ENCODE measurements at regions not wholly inside any gene's neighbourhood (a gene's known extent, or its start where the extent isn't known, plus 50 kb on each side); places are given as distances from the start of the nearest gene placed in this dataset.

DNA sequence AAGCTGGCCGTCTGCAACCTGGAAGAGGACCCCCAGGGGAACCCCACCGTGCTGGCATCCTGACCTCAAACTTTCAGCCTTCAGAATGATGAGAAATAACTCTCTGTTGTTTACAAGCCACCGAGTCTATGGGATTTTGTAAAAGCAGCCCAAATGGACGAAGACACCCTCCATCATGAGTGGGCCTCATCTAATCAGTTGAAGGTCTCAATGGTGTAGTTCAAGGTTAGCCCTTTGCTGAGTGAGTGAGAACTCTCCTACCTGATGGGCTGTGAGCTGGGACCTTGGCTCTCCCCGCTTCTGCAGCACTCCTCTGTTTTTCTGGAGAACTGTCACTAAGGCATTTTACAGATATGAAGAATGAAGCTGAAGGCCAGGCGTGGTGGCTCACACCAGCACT lies 325.9 kb upstream of the TNRC6C start (continued):
- TF ChIP-seq KDM5A (IDR thresholded peaks at IDR 0.05; ENCODE audit: low read length), result no peak
- no peak for TF ChIP-seq EGR1 (IDR thresholded peaks at IDR 0.05; ENCODE audit: borderline replicate concordance, low read depth, low read length)
- no peak for TF ChIP-seq GABPA (IDR thresholded peaks at IDR 0.05; ENCODE audit: borderline replicate concordance, insufficient read depth, low read length)
